Transverse colon (tissue), 4 donors: ENCODE measurements at regions not wholly inside any gene's neighbourhood (a gene's known extent, or its start where the extent isn't known, plus 50 kb on each side); places are given as distances from the start of the nearest gene placed in this dataset.

ENCODE experiments used
- DNase-seq: peaks from one replicate; pipeline ENCODE4 v3.0.0-alpha.2; 2019
- H3K27ac ChIP-seq, 4 donors: fragments of 200-600 bp; sonication (generic); 2 replicates each; pipeline ENCODE4 v1.5.1; 2016 to 2018; ENCODE audit warnings: inconsistent platforms in 4 of 4
- H3K27me3 ChIP-seq: fragments of 200-600 bp; sonication (generic); 2 replicates; pipeline ENCODE4 v1.5.1; 2017; ENCODE audit warnings: inconsistent platforms
- H3K36me3 ChIP-seq, 4 donors: fragments of 200-600 bp; sonication (generic); 2 replicates each; pipeline ENCODE4 v1.5.1; 2017 to 2019; ENCODE audit warnings: inconsistent platforms in 4 of 4
- H3K4me1 ChIP-seq, 4 donors: fragments of 200-600 bp; sonication (generic); 2 replicates each; pipeline ENCODE4 v1.5.1; 2017 to 2020; ENCODE audit warnings: inconsistent platforms in 4 of 4
- H3K4me3 ChIP-seq, 4 donors: fragments of 200-600 bp; sonication (generic); 1 replicate in 1 of 4; 2 replicates in 3 of 4; pipeline versions ENCODE4 v1.5.1 to v1.6.1; 2017 to 2019; ENCODE audit warnings: inconsistent platforms in 4 of 4
- H3K9me3 ChIP-seq, 2 donors: fragments of 200-600 bp; sonication (generic); 2 replicates each; pipeline ENCODE4 v1.5.1; 2017 to 2019; ENCODE audit warnings: inconsistent platforms in 2 of 2
- CTCF ChIP-seq, 5 experiments: fragments of 200-600 bp in 3 of 5; fragments of 450-650 bp in 2 of 5; sonication (generic) in 3 of 5; IDR thresholded peaks; 1 replicate in 2 of 5; 2 replicates in 3 of 5; pipeline ENCODE4 v1.5.1; 2016 to 2017; ENCODE audit warnings: antibody characterized with exemption in 5 of 5, inconsistent platforms in 3 of 5, mild to moderate bottlenecking in 2 of 5, moderate library complexity in 1 of 5
- EP300 ChIP-seq: sonication (generic); formaldehyde crosslinking; IDR thresholded peaks from one replicate; pipeline ENCODE4 v1.6.1; 2017; ENCODE audit warnings: antibody characterized with exemption, low read depth
- POLR2A ChIP-seq: fragments of 450-650 bp; IDR thresholded peaks from one replicate; pipeline ENCODE4 v1.6.1; 2016; ENCODE audit warnings: antibody characterized with exemption, mild to moderate bottlenecking, moderate library complexity
- POLR2AphosphoS5 ChIP-seq, 3 donors: sonication (generic); formaldehyde crosslinking; IDR thresholded peaks; one replicate each; pipeline ENCODE4 v1.6.1; 2016; ENCODE audit warnings: antibody characterized with exemption in 3 of 3
- WGBS, 2 donors: methylation state at CpG; one replicate each; pipeline ENCODE4 v1.1.5; 2018; ENCODE audit warnings: low coverage in 1 of 2; 5-methylcytosine and 5-hydroxymethylcytosine counted together
- in situ Hi-C, 4 donors: fragments of 200-750 bp; cut with MboI; loops; one replicate each; pipeline versions ENCODE4 v1.15.0 to v1.15.1; 2017; ENCODE audit warnings: low sequenced_read_pairs in 3 of 4, low pct_ligation_motif_present in 1 of 4, low pct_unique_long_range_greater_than_20kb in 1 of 4
- intact Hi-C: fragments of 100-400 bp; cut with DNase I; formaldehyde crosslinking; loops from one replicate; pipeline ENCODE4 v1.15.1; 2023; ENCODE audit warnings: low total_unique reads

- no peak overlapping the region for H3K27ac ChIP-seq
- DNase-seq, result no peak
- WGBS, 2 donors, result 94 to 96% methylated on average over 4 to 6 of the region's 6 CpGs
Observed at GRCh38 chr2:128420131-128420530, 101.5 kb upstream of the HS6ST1 start.

GRCh38 chr2:128420776-128421175 lies 102.1 kb upstream of the HS6ST1 start:
- intact Hi-C loops, result no loop called here
- H3K4me1 ChIP-seq, result no peaks in the 10 kb centered on the region
- WGBS, 2 donors, result 75% methylated on average over 4 of the region's 4 CpGs; no CpG with 5 or more reads in 1 of the 2 donors
- no peak overlapping the region for H3K27ac ChIP-seq
- DNase-seq, result no peak
- no peaks in the 10 kb centered on the region for H3K36me3 ChIP-seq
- in situ Hi-C loops, result no loop called here
- H3K9me3 ChIP-seq, result no peaks in the 10 kb centered on the region
- TF ChIP-seq POLR2AphosphoS5 (IDR thresholded peaks at IDR 0.05), result no peak
- no peaks in the 10 kb centered on the region for H3K27me3 ChIP-seq
- no peak overlapping the region for H3K4me3 ChIP-seq

More at GRCh38 chr2:128420131-128420530, 101.5 kb upstream of the HS6ST1 start:
- in situ Hi-C loops, result no loop called here
- no peak overlapping the region for H3K4me3 ChIP-seq
- intact Hi-C loops, result no loop called here
- no peaks in the 10 kb centered on the region for H3K27me3 ChIP-seq
- TF ChIP-seq CTCF (IDR thresholded peaks at IDR 0.05), result no peak
- TF ChIP-seq POLR2AphosphoS5 (IDR thresholded peaks at IDR 0.05), result no peak
- no peak for TF ChIP-seq EP300
- TF ChIP-seq POLR2A, result no peak
- no peaks in the 10 kb centered on the region for H3K9me3 ChIP-seq
- no peaks in the 10 kb centered on the region for H3K36me3 ChIP-seq
- no peaks in the 10 kb centered on the region for H3K4me1 ChIP-seq

GRCh38 chr2:128421286-128421685 lies 102.6 kb upstream of the HS6ST1 start:
- no peak for DNase-seq
- H3K27ac ChIP-seq, result no peak overlapping the region

GRCh38 chr2:128421861-128422311 lies 103.2 kb upstream of the HS6ST1 start:
- Histone ChIP-seq H3K4me3 (no peak overlapping the region), H3K27ac (no peak overlapping the region), H3K9me3 (no peaks in the 10 kb centered on the region), H3K4me1 (no peaks in the 10 kb centered on the region), H3K27me3 (no peaks in the 10 kb centered on the region), H3K36me3 (no peaks in the 10 kb centered on the region)
- 90 to 94% methylated on average over 3 to 11 of the region's 15 CpGs for WGBS, 2 donors
- no peak for DNase-seq
- intact Hi-C loops (no loop called here), in situ Hi-C loops (no loop called here)
- TF ChIP-seq POLR2A (no peak), EP300 (no peak), CTCF (IDR thresholded peaks at IDR 0.05) (no peak), POLR2AphosphoS5 (IDR thresholded peaks at IDR 0.05) (no peak)

More at GRCh38 chr2:128421286-128421685, 102.6 kb upstream of the HS6ST1 start:
- Histone ChIP-seq H3K36me3 (no peaks in the 10 kb centered on the region), H3K4me1 (no peaks in the 10 kb centered on the region), H3K27me3 (no peaks in the 10 kb centered on the region), H3K4me3 (no peak overlapping the region), H3K9me3 (no peaks in the 10 kb centered on the region)
- intact Hi-C loops, result no loop called here
- TF ChIP-seq POLR2AphosphoS5 (IDR thresholded peaks at IDR 0.05), result no peak
- no peak for TF ChIP-seq POLR2A
- no peak for TF ChIP-seq EP300
- TF ChIP-seq CTCF (IDR thresholded peaks at IDR 0.05), result no peak
- in situ Hi-C loops, result no loop called here
- 81% methylated on average over 9 of the region's 9 CpGs; no CpG with 5 or more reads in 1 of the 2 donors for WGBS, 2 donors

- Histone ChIP-seq H3K4me3 (no peak overlapping the region), H3K9me3 (no peaks in the 10 kb centered on the region), H3K4me1 (no peaks in the 10 kb centered on the region), H3K27ac (no peak overlapping the region), H3K27me3 (no peaks in the 10 kb centered on the region), H3K36me3 (no peaks in the 10 kb centered on the region)
- intact Hi-C loops, result no loop called here
- in situ Hi-C loops, result no loop called here
- 70 to 74% methylated on average over 4 to 5 of the region's 5 CpGs for WGBS, 2 donors
- no peak for TF ChIP-seq EP300
- TF ChIP-seq CTCF (IDR thresholded peaks at IDR 0.05), result no peak
- no peak for TF ChIP-seq POLR2AphosphoS5 (IDR thresholded peaks at IDR 0.05)
- peak; percentile 1 for DNase-seq
Observed at GRCh38 chr2:128422571-128422970, 103.9 kb upstream of the HS6ST1 start.
